ENCODE measurements at regions not wholly inside any gene's neighbourhood (a gene's known extent, or its start where the extent isn't known, plus 50 kb on each side); places are given as distances from the start of the nearest gene placed in this dataset.
"Not testable (repeated sequence)": the region's sequence is repeated elsewhere in the genome, so short reads cannot be mapped to it uniquely, and the experiment has no call there.

DNA sequence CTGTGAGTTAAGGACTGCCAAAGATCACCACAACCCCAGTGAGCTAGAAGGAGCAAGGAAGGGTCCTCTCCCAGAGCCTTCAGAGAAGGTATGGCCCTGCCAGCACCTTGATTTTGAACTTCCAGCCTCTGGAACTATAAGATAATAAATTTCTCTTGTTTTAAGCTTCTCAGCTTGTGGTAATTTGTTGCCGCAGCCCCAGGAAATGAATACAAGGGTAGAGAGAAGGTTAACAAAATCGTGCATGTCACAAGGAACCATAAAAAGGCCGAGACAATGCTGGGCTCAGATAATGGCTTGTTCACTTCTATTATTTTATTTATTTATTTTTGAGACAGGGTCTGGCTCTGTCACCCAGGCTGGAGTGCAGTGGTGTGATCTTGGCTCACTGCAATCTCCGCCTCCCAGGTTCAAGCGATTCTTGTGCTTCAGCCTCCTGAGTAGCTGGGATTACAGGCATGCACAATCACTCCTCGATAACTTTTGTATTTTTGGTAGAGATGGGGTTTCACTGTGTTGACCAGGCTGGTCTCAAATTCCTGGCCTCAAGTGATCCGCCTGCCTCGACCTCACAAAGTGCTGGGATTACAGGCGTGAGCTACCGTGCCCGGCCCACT, 71.5 kb downstream of the WSB1 start:
- H3K36me3 ChIP-seq; H3K27ac ChIP-seq; H3K4me3 ChIP-seq (ENCODE audit: low read depth, low read length); H3K27me3 ChIP-seq (ENCODE audit: insufficient read depth, low read depth, severe bottlenecking); DNase-seq; H3K9me3 ChIP-seq (ENCODE audit: severe bottlenecking): not testable (repeated sequence)

DNA sequence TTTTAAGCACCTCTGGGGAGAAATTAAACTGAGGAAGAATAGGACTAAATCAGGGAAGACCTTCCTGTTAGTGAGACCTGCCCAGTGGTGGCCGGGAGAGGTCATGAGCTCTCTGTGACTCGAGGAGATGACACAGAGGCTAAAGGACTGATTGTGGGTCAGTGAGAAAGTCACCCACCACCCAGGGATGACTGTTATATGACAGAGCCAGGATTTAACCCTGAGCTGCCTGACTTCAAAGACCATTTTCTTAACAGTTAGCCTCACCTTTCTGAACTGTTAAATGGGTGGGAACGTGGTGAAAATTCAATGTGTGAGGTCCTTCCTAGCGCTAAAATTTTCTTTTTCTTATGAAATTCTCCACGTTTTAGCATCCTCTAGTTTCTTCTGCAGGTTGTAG, 72.5 kb downstream of the WSB1 start:
- Histone ChIP-seq H3K27ac (no peak overlapping the region), H3K9me3 (ENCODE audit: severe bottlenecking) (peaks cover 6% of the 10 kb centered on the region), H3K36me3 (no peaks in the 10 kb centered on the region), H3K4me3 (ENCODE audit: low read depth, low read length) (no peak overlapping the region), H3K27me3 (ENCODE audit: insufficient read depth, low read depth, severe bottlenecking) (no peaks in the 10 kb centered on the region)
- DNase-seq: no peak
- TF ChIP-seq, protein P1, sequence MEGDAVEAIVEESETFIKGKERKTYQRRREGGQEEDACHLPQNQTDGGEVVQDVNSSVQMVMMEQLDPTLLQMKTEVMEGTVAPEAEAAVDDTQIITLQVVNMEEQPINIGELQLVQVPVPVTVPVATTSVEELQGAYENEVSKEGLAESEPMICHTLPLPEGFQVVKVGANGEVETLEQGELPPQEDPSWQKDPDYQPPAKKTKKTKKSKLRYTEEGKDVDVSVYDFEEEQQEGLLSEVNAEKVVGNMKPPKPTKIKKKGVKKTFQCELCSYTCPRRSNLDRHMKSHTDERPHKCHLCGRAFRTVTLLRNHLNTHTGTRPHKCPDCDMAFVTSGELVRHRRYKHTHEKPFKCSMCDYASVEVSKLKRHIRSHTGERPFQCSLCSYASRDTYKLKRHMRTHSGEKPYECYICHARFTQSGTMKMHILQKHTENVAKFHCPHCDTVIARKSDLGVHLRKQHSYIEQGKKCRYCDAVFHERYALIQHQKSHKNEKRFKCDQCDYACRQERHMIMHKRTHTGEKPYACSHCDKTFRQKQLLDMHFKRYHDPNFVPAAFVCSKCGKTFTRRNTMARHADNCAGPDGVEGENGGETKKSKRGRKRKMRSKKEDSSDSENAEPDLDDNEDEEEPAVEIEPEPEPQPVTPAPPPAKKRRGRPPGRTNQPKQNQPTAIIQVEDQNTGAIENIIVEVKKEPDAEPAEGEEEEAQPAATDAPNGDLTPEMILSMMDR (IDR thresholded peaks at IDR 0.05; ENCODE audit: low read depth, low read length): no peak

DNA sequence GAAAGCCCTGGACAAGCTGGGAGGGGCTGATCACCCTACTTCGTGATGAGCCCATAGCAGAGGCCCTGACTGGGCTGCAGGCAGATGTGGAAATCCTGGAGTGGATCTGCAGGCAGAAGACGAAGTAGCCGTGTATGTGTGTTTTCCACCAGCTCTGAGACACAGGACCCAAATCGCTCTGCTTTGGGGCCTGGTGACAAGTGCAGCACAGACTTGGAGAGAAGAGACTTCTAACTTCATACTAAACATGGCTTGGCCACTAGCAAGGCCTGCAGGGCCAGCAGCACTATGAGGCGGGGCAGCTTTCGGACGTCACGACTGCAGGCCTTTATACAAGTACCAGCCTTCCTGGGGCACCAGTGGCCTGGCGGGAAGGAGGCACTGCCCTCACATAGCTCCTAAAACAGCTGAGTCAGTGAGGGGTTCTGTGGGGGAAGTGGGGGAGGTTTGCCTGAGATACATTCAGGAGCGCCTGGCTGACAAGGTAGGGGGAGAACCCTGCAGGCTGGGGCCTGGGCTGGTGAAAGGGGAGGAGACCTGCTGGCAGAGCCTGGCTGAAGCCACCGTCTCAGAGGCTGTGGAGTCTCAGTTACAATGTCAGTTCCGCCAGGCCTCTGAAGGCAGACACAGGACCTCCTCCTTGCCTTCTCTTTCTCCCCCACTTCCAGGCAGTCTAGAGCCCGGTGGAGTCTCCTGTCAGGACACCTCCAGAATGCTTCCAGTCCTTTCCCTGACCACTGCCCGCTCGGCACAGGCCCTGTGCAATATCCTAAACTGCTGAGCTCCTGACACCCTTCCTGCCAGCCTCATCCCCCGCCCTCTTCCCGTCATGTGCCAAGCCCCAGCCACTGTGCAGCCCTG, 73.4 kb downstream of the WSB1 start:
- H3K9me3 ChIP-seq (ENCODE audit: severe bottlenecking): peaks cover 7% of the 10 kb centered on the region
- no peaks in the 10 kb centered on the region for H3K27me3 ChIP-seq (ENCODE audit: insufficient read depth, low read depth, severe bottlenecking)
- H3K27ac ChIP-seq: no peak overlapping the region
- no peaks in the 10 kb centered on the region for H3K36me3 ChIP-seq
- DNase-seq: no peak
- no peak overlapping the region for H3K4me3 ChIP-seq (ENCODE audit: low read depth, low read length)
- TF ChIP-seq, protein P1 (IDR thresholded peaks at IDR 0.05; ENCODE audit: low read depth, low read length): no peak

DNA sequence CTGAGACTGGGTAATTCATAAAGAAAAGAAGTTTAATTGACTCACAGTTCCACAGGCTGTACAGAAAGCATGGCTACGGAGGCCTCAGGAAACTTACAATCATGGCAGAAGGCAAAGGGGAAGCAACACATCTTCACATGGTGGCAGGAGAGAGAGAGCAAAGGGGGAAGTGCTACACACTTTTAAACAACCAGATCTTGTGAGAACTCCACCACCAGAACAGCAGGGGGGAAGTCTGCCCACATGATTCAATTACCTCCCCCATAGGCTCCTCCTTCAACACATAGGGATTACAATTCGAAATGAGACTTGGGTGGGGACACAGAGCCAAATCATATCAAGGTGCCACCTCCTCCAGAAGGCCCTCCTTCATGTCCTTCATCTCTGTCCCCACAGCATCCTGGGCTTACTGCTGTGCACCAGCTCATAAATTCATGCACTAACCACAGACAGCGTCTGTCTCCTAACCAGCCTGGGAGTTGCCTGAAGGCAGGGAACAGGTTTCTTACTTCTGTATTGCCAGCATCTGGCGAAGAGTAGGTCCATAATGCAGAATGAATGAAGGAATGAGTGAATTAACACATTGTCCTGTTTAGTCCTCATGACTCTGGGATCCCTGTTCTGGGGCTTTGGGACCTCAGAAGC, 74.4 kb downstream of the WSB1 start:
- TF ChIP-seq, protein P1 (IDR thresholded peaks at IDR 0.05; ENCODE audit: low read depth, low read length): no peak
- Histone ChIP-seq H3K27me3 (ENCODE audit: insufficient read depth, low read depth, severe bottlenecking) (no peaks in the 10 kb centered on the region), H3K4me3 (ENCODE audit: low read depth, low read length) (no peak overlapping the region), H3K27ac (no peak overlapping the region), H3K9me3 (ENCODE audit: severe bottlenecking) (peaks cover 11% of the 10 kb centered on the region), H3K36me3 (no peaks in the 10 kb centered on the region)
- no peak for DNase-seq

DNA sequence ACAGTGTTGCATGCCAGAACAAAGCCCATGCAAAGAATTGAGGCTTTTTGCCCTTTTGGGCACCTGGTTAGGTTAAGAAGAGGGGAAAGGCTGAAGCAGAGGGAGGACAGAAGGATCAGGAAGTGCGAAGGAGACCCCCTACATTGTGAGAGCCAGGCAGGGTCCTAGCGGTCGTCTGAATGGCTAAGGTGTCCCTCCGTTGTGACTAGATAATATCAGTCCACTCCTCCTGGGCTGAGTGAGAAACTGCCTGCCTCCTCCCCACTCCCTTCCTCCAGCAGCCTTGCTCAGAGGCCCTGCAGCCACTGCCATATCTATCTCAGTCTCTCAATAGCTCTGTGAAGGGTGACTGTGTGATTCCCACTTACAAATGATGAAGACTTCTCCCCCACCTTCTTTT, 75.1 kb downstream of the WSB1 start:
- H3K27me3 ChIP-seq (ENCODE audit: insufficient read depth, low read depth, severe bottlenecking): no peaks in the 10 kb centered on the region
- TF ChIP-seq, protein P1 (IDR thresholded peaks at IDR 0.05; ENCODE audit: low read depth, low read length): no peak
- no peaks in the 10 kb centered on the region for H3K36me3 ChIP-seq
- H3K27ac ChIP-seq: no peak overlapping the region
- no peak overlapping the region for H3K4me3 ChIP-seq (ENCODE audit: low read depth, low read length)
- DNase-seq: no peak
- peaks cover 13% of the 10 kb centered on the region for H3K9me3 ChIP-seq (ENCODE audit: severe bottlenecking)

DNA sequence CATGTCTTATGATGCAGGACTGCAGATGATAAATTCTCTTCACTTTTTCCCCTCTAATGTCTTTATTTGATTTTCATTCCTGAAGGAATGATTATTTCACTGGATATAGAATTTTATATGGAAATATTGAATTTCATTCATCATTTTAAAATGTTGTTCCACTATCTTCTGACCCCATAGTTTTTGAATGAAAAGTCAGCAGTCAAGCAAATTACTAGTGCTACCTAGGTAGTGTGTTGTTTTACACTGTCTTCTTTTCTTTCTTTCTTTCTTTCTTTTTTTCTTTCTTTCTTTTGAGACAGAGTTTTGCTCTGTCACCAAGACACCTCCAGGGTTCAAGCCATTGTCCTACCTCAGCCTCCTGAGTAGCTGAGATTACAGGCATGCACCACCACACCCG, 76.9 kb downstream of the WSB1 start:
- no peaks in the 10 kb centered on the region for H3K36me3 ChIP-seq
- no peak overlapping the region for H3K27ac ChIP-seq
- no peak for DNase-seq
- TF ChIP-seq, protein P1 (IDR thresholded peaks at IDR 0.05; ENCODE audit: low read depth, low read length): no peak
- no peaks in the 10 kb centered on the region for H3K27me3 ChIP-seq (ENCODE audit: insufficient read depth, low read depth, severe bottlenecking)
- peaks cover 18% of the 10 kb centered on the region for H3K9me3 ChIP-seq (ENCODE audit: severe bottlenecking)
- H3K4me3 ChIP-seq (ENCODE audit: low read depth, low read length): no peak overlapping the region

DNA sequence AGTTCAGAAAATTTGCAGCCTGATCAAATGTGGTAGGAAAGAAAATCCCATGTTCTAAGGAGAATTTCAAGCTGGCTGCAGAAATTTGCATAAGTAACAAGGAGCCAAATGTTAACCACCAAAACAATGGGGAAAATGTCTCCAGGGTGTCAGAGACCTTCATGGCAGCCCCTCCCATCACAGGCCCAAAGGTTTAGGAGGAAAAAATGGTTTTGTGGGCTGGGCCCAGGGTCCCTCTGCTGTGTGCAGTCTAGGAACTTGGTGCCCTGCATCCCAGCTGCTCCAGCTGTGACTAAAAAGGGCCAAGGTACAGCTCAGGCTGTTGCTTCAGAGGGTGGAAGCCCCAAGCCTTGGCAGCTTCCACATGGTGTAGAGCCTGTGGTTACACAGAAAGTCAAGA, 79.8 kb downstream of the WSB1 start:
- not testable (repeated sequence) for H3K36me3 ChIP-seq; H3K4me3 ChIP-seq (ENCODE audit: low read depth, low read length); DNase-seq; H3K27me3 ChIP-seq (ENCODE audit: insufficient read depth, low read depth, severe bottlenecking); H3K27ac ChIP-seq
- H3K9me3 ChIP-seq (ENCODE audit: severe bottlenecking): peaks cover 19% of the 10 kb centered on the region
